GM06990 (cell line): ENCODE measurements at regions not wholly inside any gene's neighbourhood (a gene's known extent, or its start where the extent isn't known, plus 50 kb on each side); places are given as distances from the start of the nearest gene placed in this dataset.

Experiments
- DNase-seq: peaks from one replicate; pipeline ENCODE4 v3.0.0-alpha.2; 2011; ENCODE audit not compliant: insufficient read length; ENCODE audit errors: extremely low read depth
- H3K27me3 ChIP-seq: replicated peaks from 2 replicates; pipeline ENCODE4 v1.6.0; 2011; ENCODE audit warnings: low read length; ENCODE audit not compliant: control insufficient read depth, insufficient read depth
- H3K36me3 ChIP-seq: 2 replicates; pipeline ENCODE4 v1.5.1; 2011; ENCODE audit warnings: low read length; ENCODE audit not compliant: control insufficient read depth, insufficient read depth
- H3K4me3 ChIP-seq: replicated peaks from 2 replicates; pipeline ENCODE4 v1.5.1; 2011; ENCODE audit warnings: low read depth, mild to moderate bottlenecking, control low read depth, low read length
- TF ChIP-seq, protein P1 (sequence below): IDR thresholded peaks from 2 replicates; pipeline ENCODE4 v1.5.1; 2011; ENCODE audit warnings: low read length, control low read depth, mild to moderate bottlenecking, inconsistent platforms; ENCODE audit not compliant: insufficient read depth, poor library complexity, severe bottlenecking

DNA sequence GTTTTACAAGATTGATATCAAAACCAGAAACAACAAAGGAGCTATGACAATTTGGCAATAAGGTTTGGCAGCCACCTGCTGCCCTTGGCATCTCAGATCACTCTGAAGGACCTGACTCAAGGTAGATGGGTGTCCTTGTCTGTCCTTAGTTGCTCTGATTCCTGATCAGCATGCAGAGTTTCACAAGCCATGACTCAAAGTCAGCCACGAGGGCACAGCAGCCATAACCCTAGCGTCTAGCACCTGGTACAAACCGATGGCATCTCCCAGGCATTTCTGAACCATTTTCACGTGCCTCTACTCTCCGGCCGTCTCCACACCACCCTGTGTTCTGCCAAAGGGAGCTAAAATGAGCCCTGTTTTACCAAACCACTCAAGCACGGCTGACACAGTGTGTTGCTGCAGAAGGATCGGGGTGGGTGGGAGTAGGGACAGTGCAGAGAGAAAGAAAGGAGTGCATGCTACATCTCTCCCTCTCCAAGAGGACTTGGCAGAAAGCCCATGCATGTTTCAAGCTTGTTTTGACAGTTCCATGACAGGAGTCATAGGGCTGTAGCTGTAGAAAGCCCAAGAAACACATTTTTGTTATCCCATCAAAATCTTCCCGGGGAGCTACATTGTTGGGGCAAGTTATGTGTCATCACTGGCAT, 297.3 kb downstream of the ABCC12 start:
- no peaks in the 10 kb centered on the region for H3K36me3 ChIP-seq
- TF ChIP-seq, protein P1, sequence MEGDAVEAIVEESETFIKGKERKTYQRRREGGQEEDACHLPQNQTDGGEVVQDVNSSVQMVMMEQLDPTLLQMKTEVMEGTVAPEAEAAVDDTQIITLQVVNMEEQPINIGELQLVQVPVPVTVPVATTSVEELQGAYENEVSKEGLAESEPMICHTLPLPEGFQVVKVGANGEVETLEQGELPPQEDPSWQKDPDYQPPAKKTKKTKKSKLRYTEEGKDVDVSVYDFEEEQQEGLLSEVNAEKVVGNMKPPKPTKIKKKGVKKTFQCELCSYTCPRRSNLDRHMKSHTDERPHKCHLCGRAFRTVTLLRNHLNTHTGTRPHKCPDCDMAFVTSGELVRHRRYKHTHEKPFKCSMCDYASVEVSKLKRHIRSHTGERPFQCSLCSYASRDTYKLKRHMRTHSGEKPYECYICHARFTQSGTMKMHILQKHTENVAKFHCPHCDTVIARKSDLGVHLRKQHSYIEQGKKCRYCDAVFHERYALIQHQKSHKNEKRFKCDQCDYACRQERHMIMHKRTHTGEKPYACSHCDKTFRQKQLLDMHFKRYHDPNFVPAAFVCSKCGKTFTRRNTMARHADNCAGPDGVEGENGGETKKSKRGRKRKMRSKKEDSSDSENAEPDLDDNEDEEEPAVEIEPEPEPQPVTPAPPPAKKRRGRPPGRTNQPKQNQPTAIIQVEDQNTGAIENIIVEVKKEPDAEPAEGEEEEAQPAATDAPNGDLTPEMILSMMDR = no peak
- H3K4me3 ChIP-seq = no peak overlapping the region
- no peaks in the 10 kb centered on the region; the same call in 1 of the 2 replicates for H3K27me3 ChIP-seq
- DNase-seq = no peak

- H3K36me3 ChIP-seq = no peaks in the 10 kb centered on the region
- H3K27me3 ChIP-seq = no peaks in the 10 kb centered on the region; the same call in 1 of the 2 replicates
- TF ChIP-seq, protein P1 = no peak
- DNase-seq = no peak
- no peak overlapping the region for H3K4me3 ChIP-seq
Measured at GRCh38 chr16:47855431-47855830, 300.4 kb downstream of the ABCC12 start.

GRCh38 chr16:47854737-47855136, 301.1 kb downstream of the ABCC12 start:
- H3K27me3 ChIP-seq = no peaks in the 10 kb centered on the region; the same call in 1 of the 2 replicates
- no peaks in the 10 kb centered on the region for H3K36me3 ChIP-seq
- no peak for DNase-seq
- no peak overlapping the region for H3K4me3 ChIP-seq
- TF ChIP-seq, protein P1 = no peak

- no peak for DNase-seq
- Histone ChIP-seq H3K27me3 (no peaks in the 10 kb centered on the region; the same call in 1 of the 2 replicates), H3K4me3 (no peak overlapping the region), H3K36me3 (no peaks in the 10 kb centered on the region)
- TF ChIP-seq, protein P1 = no peak
Measured at GRCh38 chr16:47852991-47853390, 302.8 kb downstream of the ABCC12 start.

DNA sequence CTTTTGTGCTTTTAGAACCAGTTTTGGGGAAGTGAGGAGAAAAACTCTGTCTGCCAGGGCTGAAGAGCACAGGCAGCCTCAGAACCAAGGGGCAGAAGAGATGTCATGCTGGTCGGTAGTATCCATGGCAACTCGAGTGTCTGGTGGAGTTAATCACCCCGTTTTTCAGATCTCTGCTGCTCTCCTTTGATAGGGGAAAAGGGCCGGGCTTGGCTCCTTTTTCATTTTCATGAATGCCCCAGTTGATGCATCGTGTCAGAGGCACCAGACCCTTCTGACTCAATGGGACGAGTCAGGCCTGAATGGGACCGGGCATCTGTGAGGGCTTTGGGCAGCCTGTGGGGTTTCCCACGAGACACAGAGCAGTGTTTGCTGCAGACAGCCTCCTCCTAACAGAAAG, 304.6 kb downstream of the ABCC12 start:
- no peak overlapping the region for H3K4me3 ChIP-seq
- TF ChIP-seq, protein P1 = no peak
- H3K36me3 ChIP-seq = no peaks in the 10 kb centered on the region
- H3K27me3 ChIP-seq = no peaks in the 10 kb centered on the region; the same call in 1 of the 2 replicates
- no peak for DNase-seq
